HUES6 (cell line): ENCODE measurements at regions not wholly inside any gene's neighbourhood (a gene's known extent, or its start where the extent isn't known, plus 50 kb on each side); places are given as distances from the start of the nearest gene placed in this dataset.
"Not testable (repeated sequence)": the region's sequence is repeated elsewhere in the genome, so short reads cannot be mapped to it uniquely, and the experiment has no call there.

Source experiments
- H3K27ac ChIP-seq: 2 replicates; pipeline ENCODE4 v1.7.0; 2013; ENCODE audit warnings: low read depth, mild to moderate bottlenecking, low read length, inconsistent platforms
- H3K27me3 ChIP-seq: 2 replicates; pipeline ENCODE4 v1.6.1; 2013; ENCODE audit warnings: low read length; ENCODE audit not compliant: control insufficient read depth, insufficient read depth
- H3K36me3 ChIP-seq: 2 replicates; pipeline ENCODE4 v1.6.1; 2013; ENCODE audit warnings: low read length; ENCODE audit not compliant: control insufficient read depth, insufficient read depth
- H3K4me1 ChIP-seq: 2 replicates; pipeline ENCODE4 v1.6.1; 2013; ENCODE audit warnings: low read length; ENCODE audit not compliant: control insufficient read depth, insufficient read depth
- H3K4me3 ChIP-seq: 2 replicates; pipeline ENCODE4 v1.5.1; 2013; ENCODE audit warnings: low read depth, low read length
- H3K9ac ChIP-seq: one replicate; pipeline ENCODE4 v1.6.1; 2013; ENCODE audit warnings: mild to moderate bottlenecking, low read length
- H3K9me3 ChIP-seq: 2 replicates; pipeline ENCODE4 v1.6.1; 2013; ENCODE audit warnings: low read depth, low read length; ENCODE audit not compliant: control insufficient read depth, insufficient read depth

GRCh38 chr2:199570934-199571333 is 113.2 kb upstream of the SATB2 start:
- Histone ChIP-seq H3K9me3 (no peaks in the 10 kb centered on the region), H3K9ac (no peak overlapping the region), H3K36me3 (no peaks in the 10 kb centered on the region), H3K27ac (no peak overlapping the region), H3K27me3 (no peaks in the 10 kb centered on the region), H3K4me3 (no peak overlapping the region), H3K4me1 (peaks cover 14% of the 10 kb centered on the region; the same call in 1 of the 2 replicates)

- H3K4me1 ChIP-seq, result peaks cover 14% of the 10 kb centered on the region; the same call in 1 of the 2 replicates
- H3K9me3 ChIP-seq, result no peaks in the 10 kb centered on the region
- H3K27me3 ChIP-seq, result no peaks in the 10 kb centered on the region
- H3K36me3 ChIP-seq, result no peaks in the 10 kb centered on the region
- H3K27ac ChIP-seq, result no peak overlapping the region
- H3K4me3 ChIP-seq, result no peak overlapping the region
- H3K9ac ChIP-seq, result no peak overlapping the region
Measured at GRCh38 chr2:199569336-199569735, 111.6 kb upstream of the SATB2 start.

GRCh38 chr2:199558156-199558555 is 100.4 kb upstream of the SATB2 start:
- H3K9ac ChIP-seq, result no peak overlapping the region
- no peaks in the 10 kb centered on the region for H3K4me1 ChIP-seq
- H3K9me3 ChIP-seq, result no peaks in the 10 kb centered on the region
- no peak overlapping the region for H3K27ac ChIP-seq
- no peaks in the 10 kb centered on the region for H3K27me3 ChIP-seq
- H3K4me3 ChIP-seq, result no peak overlapping the region
- H3K36me3 ChIP-seq, result no peaks in the 10 kb centered on the region

DNA sequence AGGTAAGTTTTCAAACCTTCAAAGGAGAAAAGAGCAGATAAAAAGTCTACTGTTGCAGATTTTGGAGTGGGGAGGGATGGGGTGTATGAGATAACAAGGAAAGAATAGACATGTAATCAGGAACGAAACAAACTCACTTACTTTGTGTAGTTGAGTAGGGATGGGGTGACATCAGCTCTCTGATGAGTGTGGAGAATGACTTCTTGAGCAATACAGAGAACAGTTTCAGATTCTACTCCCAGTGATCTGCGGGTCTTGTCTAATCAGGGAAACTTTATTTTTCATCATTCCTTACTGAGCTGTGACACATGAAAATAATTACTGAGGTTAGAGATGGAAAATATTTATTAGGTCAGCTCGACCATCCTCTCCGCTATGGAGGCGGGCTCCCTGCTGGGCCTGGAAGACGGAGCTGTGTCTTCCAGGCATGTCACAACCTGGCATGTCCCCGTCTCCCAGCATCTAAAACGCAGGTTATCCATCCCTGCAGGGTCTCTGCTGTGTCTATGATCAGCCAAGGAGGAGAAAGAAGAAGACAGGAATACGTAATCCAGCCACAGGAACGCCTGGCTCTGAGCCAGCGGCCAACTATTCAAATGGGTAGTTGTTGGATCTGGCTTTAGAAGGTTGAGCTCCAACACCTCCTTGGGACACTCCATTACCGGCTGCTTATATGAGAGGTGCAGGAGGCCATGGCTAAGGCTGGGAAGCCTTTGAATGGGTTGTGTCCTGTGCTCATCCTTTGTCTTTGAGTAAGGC is 99.0 kb upstream of the SATB2 start:
- Histone ChIP-seq H3K36me3 (no peaks in the 10 kb centered on the region), H3K4me1 (no peaks in the 10 kb centered on the region), H3K9ac (no peak overlapping the region), H3K27me3 (no peaks in the 10 kb centered on the region), H3K27ac (no peak overlapping the region), H3K9me3 (no peaks in the 10 kb centered on the region), H3K4me3 (no peak overlapping the region)

DNA sequence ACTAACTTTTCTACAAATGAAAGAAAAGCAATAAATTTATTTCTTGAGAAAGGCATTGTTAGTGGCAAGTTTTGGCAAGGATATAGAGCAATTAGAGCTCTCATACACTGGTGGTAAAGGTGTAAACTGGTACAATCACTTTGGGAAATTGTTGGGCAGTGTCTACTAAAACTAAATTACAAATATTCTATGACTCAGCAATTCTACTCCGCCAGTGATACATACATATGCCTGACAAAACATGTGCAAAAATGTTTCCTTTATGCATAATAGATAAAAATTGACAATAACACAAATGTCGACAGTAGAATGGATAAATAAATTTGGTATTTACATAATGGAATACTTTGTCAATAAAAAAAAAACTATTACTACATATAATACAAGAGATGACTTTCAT is 96.3 kb upstream of the SATB2 start:
- Histone ChIP-seq H3K4me1 (no peaks in the 10 kb centered on the region), H3K9ac (no peak overlapping the region), H3K9me3 (no peaks in the 10 kb centered on the region), H3K27ac (no peak overlapping the region), H3K27me3 (no peaks in the 10 kb centered on the region), H3K36me3 (no peaks in the 10 kb centered on the region), H3K4me3 (no peak overlapping the region)

GRCh38 chr2:199552141-199552540 is 94.4 kb upstream of the SATB2 start:
- no peaks in the 10 kb centered on the region for H3K27me3 ChIP-seq
- H3K9me3 ChIP-seq, result no peaks in the 10 kb centered on the region
- H3K4me3 ChIP-seq, result no peak overlapping the region
- no peak overlapping the region for H3K27ac ChIP-seq
- H3K9ac ChIP-seq, result no peak overlapping the region
- H3K4me1 ChIP-seq, result no peaks in the 10 kb centered on the region
- H3K36me3 ChIP-seq, result no peaks in the 10 kb centered on the region

DNA sequence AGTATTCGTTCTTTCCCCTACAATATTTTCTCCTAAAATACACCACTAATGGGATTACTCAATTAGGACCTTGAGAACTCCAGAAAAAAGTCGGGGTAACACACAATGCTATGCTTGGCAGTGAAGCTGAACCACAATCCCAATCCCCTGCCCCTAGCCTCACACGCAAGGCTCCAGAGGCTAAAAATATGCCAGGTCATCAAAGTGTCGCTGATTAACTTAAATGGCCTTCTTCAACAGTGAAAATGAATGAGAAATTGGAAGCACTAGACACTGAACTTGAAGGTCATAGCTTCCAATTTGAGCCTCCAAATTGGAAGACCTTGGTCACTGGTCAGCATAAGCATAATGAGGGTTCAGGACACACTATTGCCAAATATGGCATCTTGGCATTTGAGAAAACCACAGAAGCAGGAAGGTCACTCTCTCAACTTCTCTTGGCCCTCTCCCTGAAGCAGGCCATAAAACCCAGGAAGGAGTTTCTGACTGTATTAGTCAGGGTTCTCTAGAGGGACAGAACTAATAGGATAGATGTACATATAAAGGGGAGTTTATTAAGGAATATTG is 86.0 kb upstream of the SATB2 start:
- H3K27ac ChIP-seq, result no peak overlapping the region
- H3K4me3 ChIP-seq, result no peak overlapping the region
- no peaks in the 10 kb centered on the region for H3K9me3 ChIP-seq
- H3K36me3 ChIP-seq, result no peaks in the 10 kb centered on the region
- H3K4me1 ChIP-seq, result no peaks in the 10 kb centered on the region
- no peaks in the 10 kb centered on the region for H3K27me3 ChIP-seq
- H3K9ac ChIP-seq, result no peak overlapping the region

DNA sequence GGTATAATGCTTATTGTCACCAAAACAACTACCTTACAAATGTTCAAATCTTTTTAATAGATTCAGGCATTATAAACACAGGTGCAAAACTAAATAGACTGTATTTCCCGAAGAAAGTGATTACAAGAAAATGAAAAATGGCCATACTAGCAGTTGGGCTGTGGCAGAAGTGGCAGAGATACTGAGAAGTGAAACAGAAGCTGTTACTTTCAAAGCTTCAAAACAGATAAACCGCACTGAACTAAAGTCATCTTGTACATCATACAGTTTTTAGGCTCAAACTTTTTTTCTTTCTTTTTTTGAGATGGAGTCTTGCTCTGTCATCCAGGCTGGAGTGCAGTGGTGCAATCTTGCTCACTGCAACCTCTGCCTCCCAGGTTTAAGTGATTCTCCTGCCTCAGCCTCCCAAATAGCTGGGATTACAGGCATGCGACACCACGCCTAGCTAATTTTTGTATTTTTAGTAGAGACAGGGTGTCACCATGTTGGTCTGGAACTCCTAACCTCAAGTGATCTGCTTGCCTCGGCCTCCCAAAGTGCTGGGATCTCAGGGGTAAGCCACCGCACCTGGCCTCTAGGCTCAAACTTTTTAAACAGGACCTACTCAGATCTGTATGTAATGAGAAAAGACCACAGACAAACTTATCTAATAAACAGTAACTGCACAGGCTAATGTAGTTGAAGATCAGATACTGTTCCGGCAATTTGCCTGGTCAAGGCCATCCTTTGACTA is 77.9 kb upstream of the SATB2 start:
- Histone ChIP-seq H3K4me3 (no peak overlapping the region), H3K9me3 (no peaks in the 10 kb centered on the region), H3K27ac (no peak overlapping the region), H3K27me3 (no peaks in the 10 kb centered on the region), H3K36me3 (no peaks in the 10 kb centered on the region), H3K4me1 (no peaks in the 10 kb centered on the region), H3K9ac (no peak overlapping the region)

DNA sequence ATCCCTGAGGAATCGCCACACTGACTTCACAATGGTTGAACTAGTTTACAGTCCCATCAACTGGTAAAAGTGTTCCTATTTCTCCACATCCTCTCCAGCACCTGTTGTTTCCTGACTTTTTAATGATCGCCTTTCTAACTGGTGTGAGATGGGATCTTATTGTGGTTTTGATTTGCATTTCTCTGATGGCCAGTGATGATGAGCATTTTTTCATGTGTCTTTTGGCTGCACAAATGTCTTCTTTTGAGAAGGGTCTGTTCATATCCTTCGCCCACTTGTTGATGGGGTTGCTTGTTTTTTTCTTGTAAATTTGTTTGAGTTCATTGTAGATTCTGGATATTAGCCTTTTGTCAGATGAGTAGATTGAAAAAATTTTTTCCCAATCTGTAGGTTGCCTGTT is 76.1 kb upstream of the SATB2 start:
- not testable (repeated sequence) for H3K4me1 ChIP-seq, H3K36me3 ChIP-seq, H3K4me3 ChIP-seq, H3K9ac ChIP-seq, H3K9me3 ChIP-seq, H3K27ac ChIP-seq, H3K27me3 ChIP-seq

GRCh38 chr2:199527071-199527470 is 69.3 kb upstream of the SATB2 start:
- H3K27ac ChIP-seq, result no peak overlapping the region
- H3K4me3 ChIP-seq, result no peak overlapping the region
- H3K36me3 ChIP-seq, result no peaks in the 10 kb centered on the region
- no peaks in the 10 kb centered on the region for H3K27me3 ChIP-seq
- no peaks in the 10 kb centered on the region for H3K4me1 ChIP-seq
- no peaks in the 10 kb centered on the region for H3K9me3 ChIP-seq
- H3K9ac ChIP-seq, result no peak overlapping the region
